Astrocyte (in vitro differentiated cells and primary cell): ENCODE measurements at regions not wholly inside any gene's neighbourhood (a gene's known extent, or its start where the extent isn't known, plus 50 kb on each side); places are given as distances from the start of the nearest gene placed in this dataset.

Experiments used
- DNase-seq: peaks from one replicate; pipeline ENCODE4 v3.0.0-alpha.2; 2010; ENCODE audit warnings: low read depth
- FAIRE-seq: peaks from 2 replicates; lab custom pipeline; 2011; peaks lifted over from hg19 to GRCh38; lab: Jason Lieb, UNC
- H2AFZ ChIP-seq: 2 replicates; pipeline ENCODE4 v1.6.0; 2012; ENCODE audit warnings: low read depth, low read length, inconsistent platforms
- H3K27ac ChIP-seq: 2 replicates; pipeline ENCODE4 v1.5.1; 2011; ENCODE audit warnings: low read depth, low read length, inconsistent platforms
- H3K27me3 ChIP-seq: 2 replicates; pipeline ENCODE4 v1.6.0; 2011; ENCODE audit warnings: low read length, inconsistent platforms; ENCODE audit not compliant: insufficient read depth
- H3K36me3 ChIP-seq: 2 replicates; pipeline ENCODE4 v1.5.1; 2011; ENCODE audit warnings: low read length, inconsistent platforms; ENCODE audit not compliant: insufficient read depth
- H3K4me1 ChIP-seq: 2 replicates; pipeline ENCODE4 v1.5.1; 2011; ENCODE audit warnings: low read length, inconsistent platforms; ENCODE audit not compliant: insufficient read depth
- H3K4me2 ChIP-seq: 2 replicates; pipeline ENCODE4 v1.6.0; 2012; ENCODE audit warnings: low read length, inconsistent platforms
- H3K4me3 ChIP-seq: 2 replicates; pipeline ENCODE4 v1.5.1; 2011; ENCODE audit warnings: low read depth, mild to moderate bottlenecking, low read length, inconsistent platforms; ENCODE audit not compliant: insufficient read depth
- H3K79me2 ChIP-seq: 2 replicates; pipeline ENCODE4 v1.6.0; 2012; ENCODE audit warnings: mild to moderate bottlenecking, low read length, inconsistent platforms; ENCODE audit not compliant: insufficient read depth
- H3K9ac ChIP-seq: 2 replicates; pipeline ENCODE4 v1.6.0; 2012; ENCODE audit warnings: mild to moderate bottlenecking, low read length, inconsistent platforms
- H3K9me3 ChIP-seq: 2 replicates; pipeline ENCODE4 v1.5.1; 2012; ENCODE audit warnings: low read depth, mild to moderate bottlenecking, low read length, inconsistent platforms; ENCODE audit not compliant: insufficient read depth
- H4K20me1 ChIP-seq: 2 replicates; pipeline ENCODE4 v1.6.0; 2012; ENCODE audit warnings: low read length, inconsistent platforms; ENCODE audit not compliant: insufficient read depth
- H3K27ac Mint-ChIP-seq: one replicate; pipeline ENCODE4 v1.8.0; 2021; ENCODE audit warnings: mild to moderate bottlenecking, mixed read lengths; ENCODE audit not compliant: unreplicated experiment
- H3K27me3 Mint-ChIP-seq: one replicate; pipeline ENCODE4 v1.8.0; 2021; ENCODE audit warnings: low read depth, mixed read lengths; ENCODE audit not compliant: unreplicated experiment
- H3K36me3 Mint-ChIP-seq: one replicate; pipeline ENCODE4 v1.8.0; 2021; ENCODE audit warnings: low read depth, mixed read lengths; ENCODE audit not compliant: unreplicated experiment
- H3K4me1 Mint-ChIP-seq: one replicate; pipeline ENCODE4 v1.8.0; 2021; ENCODE audit warnings: low read depth, mixed read lengths; ENCODE audit not compliant: unreplicated experiment
- H3K4me3 Mint-ChIP-seq: one replicate; pipeline ENCODE4 v1.8.0; 2021; ENCODE audit warnings: mild to moderate bottlenecking, moderate library complexity, mixed read lengths; ENCODE audit not compliant: unreplicated experiment
- H3K9me3 Mint-ChIP-seq: one replicate; pipeline ENCODE4 v1.8.0; 2021; ENCODE audit warnings: mild to moderate bottlenecking, mixed read lengths; ENCODE audit not compliant: unreplicated experiment
- CTCF ChIP-seq: IDR thresholded peaks from 2 replicates; pipeline ENCODE4 v1.5.1; 2011; ENCODE audit warnings: low read depth, mild to moderate bottlenecking, inconsistent platforms, low read length, moderate library complexity; ENCODE audit not compliant: insufficient read depth
- EZH2 ChIP-seq: IDR thresholded peaks from 2 replicates; pipeline ENCODE4 v1.6.1; 2012; ENCODE audit warnings: mild to moderate bottlenecking, low read length, inconsistent platforms; ENCODE audit not compliant: insufficient read depth

- no peaks in the 10 kb centered on the region for H3K4me1 Mint-ChIP-seq
- Histone ChIP-seq H3K9ac (no peak overlapping the region), H3K27ac (no peak overlapping the region), H3K4me1 (no peaks in the 10 kb centered on the region), H3K4me3 (no peak overlapping the region), H2AFZ (no peak overlapping the region), H3K4me2 (no peak overlapping the region), H3K79me2 (no peaks in the 10 kb centered on the region), H3K9me3 (peaks cover 5% of the 10 kb centered on the region), H4K20me1 (no peaks in the 10 kb centered on the region), H3K36me3 (no peaks in the 10 kb centered on the region), H3K27me3 (peaks cover 17% of the 10 kb centered on the region)
- no peak for TF ChIP-seq CTCF
- no peak for TF ChIP-seq EZH2
- peaks cover 2% of the 10 kb centered on the region for H3K36me3 Mint-ChIP-seq
- peaks cover 18% of the 10 kb centered on the region for H3K27me3 Mint-ChIP-seq
- no peak overlapping the region for H3K27ac Mint-ChIP-seq
- DNase-seq (no peak), FAIRE-seq (no peak)
- peaks cover 10% of the 10 kb centered on the region for H3K9me3 Mint-ChIP-seq
- H3K4me3 Mint-ChIP-seq: no peak overlapping the region
Measured at GRCh38 chr6:44527583-44528369, 140.3 kb downstream of the CDC5L start.

GRCh38 chr6:44528370-44528644 lies 140.8 kb downstream of the CDC5L start:
- peaks cover 5% of the 10 kb centered on the region for H3K9me3 ChIP-seq
- Mint-ChIP-seq H3K36me3 (peaks cover 2% of the 10 kb centered on the region), H3K9me3 (peaks cover 7% of the 10 kb centered on the region), H3K4me1 (no peaks in the 10 kb centered on the region), H3K27me3 (peaks cover 18% of the 10 kb centered on the region), H3K4me3 (no peak overlapping the region), H3K27ac (no peak overlapping the region)
- no peak overlapping the region for H3K4me2 ChIP-seq
- H3K27ac ChIP-seq: no peak overlapping the region
- no peaks in the 10 kb centered on the region for H3K36me3 ChIP-seq
- no peak for DNase-seq
- H3K79me2 ChIP-seq: no peaks in the 10 kb centered on the region
- no peaks in the 10 kb centered on the region for H3K4me1 ChIP-seq
- TF ChIP-seq EZH2: no peak
- TF ChIP-seq CTCF: no peak
- H3K4me3 ChIP-seq: no peak overlapping the region
- peaks cover 17% of the 10 kb centered on the region for H3K27me3 ChIP-seq
- FAIRE-seq: no peak
- H4K20me1 ChIP-seq: no peaks in the 10 kb centered on the region
- H2AFZ ChIP-seq: no peak overlapping the region
- no peak overlapping the region for H3K9ac ChIP-seq

GRCh38 chr6:44528716-44529115 lies 141.2 kb downstream of the CDC5L start:
- no peak overlapping the region for H3K4me2 ChIP-seq
- Mint-ChIP-seq H3K9me3 (peaks cover 7% of the 10 kb centered on the region), H3K27ac (no peak overlapping the region), H3K36me3 (peaks cover 2% of the 10 kb centered on the region), H3K27me3 (peaks cover 18% of the 10 kb centered on the region), H3K4me3 (peak overlapping the region; percentile 52), H3K4me1 (no peaks in the 10 kb centered on the region)
- DNase-seq: no peak
- H3K9ac ChIP-seq: no peak overlapping the region
- peaks cover 5% of the 10 kb centered on the region for H3K9me3 ChIP-seq
- H3K36me3 ChIP-seq: no peaks in the 10 kb centered on the region
- H2AFZ ChIP-seq: no peak overlapping the region
- no peak for FAIRE-seq
- H3K27me3 ChIP-seq: peaks cover 17% of the 10 kb centered on the region
- H3K4me3 ChIP-seq: no peak overlapping the region
- no peaks in the 10 kb centered on the region for H3K79me2 ChIP-seq
- no peaks in the 10 kb centered on the region for H3K4me1 ChIP-seq
- no peaks in the 10 kb centered on the region for H4K20me1 ChIP-seq
- H3K27ac ChIP-seq: no peak overlapping the region
- TF ChIP-seq CTCF (no peak), EZH2 (no peak)
